ENCODE measurements at regions not wholly inside any gene's neighbourhood (a gene's known extent, or its start where the extent isn't known, plus 50 kb on each side); places are given as distances from the start of the nearest gene placed in this dataset.

DNA sequence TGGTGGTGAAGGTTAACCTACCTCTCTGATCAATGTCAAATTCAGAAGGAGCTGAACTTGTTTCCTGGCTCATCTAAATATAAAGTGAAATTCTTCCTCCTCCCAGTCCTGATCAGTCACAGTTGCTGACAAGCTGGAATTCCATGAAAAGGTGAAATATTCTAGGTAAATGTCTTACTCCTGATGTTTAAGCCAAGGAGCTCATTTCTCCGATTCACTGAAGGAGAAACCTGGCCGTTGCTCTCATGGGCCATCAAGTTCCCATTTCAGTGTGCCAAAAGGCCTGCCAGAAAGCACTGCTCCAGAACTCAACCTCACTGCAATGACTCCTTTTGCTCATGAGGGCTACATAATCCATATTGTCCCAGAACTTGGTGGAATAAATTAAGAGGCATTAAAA lies 707.5 kb downstream of the GALC start:
- ChIA-PET CTCF (no interaction called here), POLR2A (no interaction called here)
- no peak for DNase-seq
- Mint-ChIP-seq H3K27ac (no peak overlapping the region), H3K4me1 (no peaks in the 10 kb centered on the region), H3K36me3 (ENCODE audit: low read depth) (no peaks in the 10 kb centered on the region), H3K4me3 (no peak overlapping the region), H3K27me3 (no peaks in the 10 kb centered on the region), H3K9me3 (ENCODE audit: low read depth) (peaks cover 3% of the 10 kb centered on the region)
- ATAC-seq: no peak
- intact Hi-C loops (cut with DNase I, micrococcal nuclease): no loop called here

DNA sequence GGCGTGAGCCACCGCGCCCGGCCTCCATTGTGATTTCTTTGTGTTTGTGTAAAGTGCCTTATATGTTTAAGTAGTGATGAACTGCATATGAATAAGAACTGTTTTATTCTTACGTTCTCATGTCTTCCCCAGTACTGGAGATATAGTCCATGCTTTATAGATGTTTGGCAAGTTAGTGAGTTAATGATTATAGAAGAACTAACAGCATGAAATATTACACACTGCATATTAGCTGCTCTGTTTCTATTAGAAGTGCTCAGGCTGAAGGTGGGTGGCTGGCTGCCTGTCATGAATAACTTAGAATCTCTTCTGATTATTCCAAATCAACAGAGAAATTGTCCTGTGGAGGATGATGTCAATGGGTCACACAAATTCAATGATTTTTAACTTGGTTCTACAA lies 709.4 kb downstream of the GALC start:
- Mint-ChIP-seq H3K36me3 (ENCODE audit: low read depth) (no peaks in the 10 kb centered on the region), H3K4me3 (no peak overlapping the region), H3K27ac (no peak overlapping the region), H3K27me3 (no peaks in the 10 kb centered on the region), H3K4me1 (no peaks in the 10 kb centered on the region), H3K9me3 (ENCODE audit: low read depth) (no peaks in the 10 kb centered on the region)
- POLR2A ChIA-PET: no interaction called here
- DNase-seq: no peak
- CTCF ChIA-PET: no interaction called here
- ATAC-seq: no peak
- intact Hi-C loops (cut with DNase I, micrococcal nuclease): no loop called here

DNA sequence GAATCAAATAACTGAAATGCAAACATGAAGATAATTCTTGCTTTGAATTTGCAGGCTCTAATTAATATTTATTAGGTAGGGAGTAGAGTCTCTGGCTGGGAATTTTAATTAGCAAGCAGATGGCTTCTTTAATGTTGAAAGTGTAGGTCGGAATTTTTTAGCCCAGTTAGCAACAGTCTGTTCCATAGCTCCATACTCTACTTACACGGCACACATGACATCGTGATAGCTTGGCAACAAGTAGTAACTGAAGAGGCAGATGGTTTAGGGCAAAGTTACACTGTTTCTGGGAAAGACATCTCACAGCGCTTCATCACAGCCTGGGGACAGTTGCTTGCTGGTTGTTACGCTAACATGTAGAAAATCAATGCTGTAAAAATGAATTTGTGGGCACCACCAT lies 710.7 kb downstream of the GALC start:
- DNase-seq: no peak
- ATAC-seq: no peak
- H3K9me3 Mint-ChIP-seq (ENCODE audit: low read depth): peaks cover 3% of the 10 kb centered on the region
- H3K4me3 Mint-ChIP-seq: no peak overlapping the region
- no peaks in the 10 kb centered on the region for H3K4me1 Mint-ChIP-seq
- ChIA-PET CTCF (no interaction called here), POLR2A (no interaction called here)
- H3K27me3 Mint-ChIP-seq: no peaks in the 10 kb centered on the region
- H3K36me3 Mint-ChIP-seq (ENCODE audit: low read depth): no peaks in the 10 kb centered on the region
- H3K27ac Mint-ChIP-seq: no peak overlapping the region
- intact Hi-C loops (cut with DNase I, micrococcal nuclease): no loop called here

DNA sequence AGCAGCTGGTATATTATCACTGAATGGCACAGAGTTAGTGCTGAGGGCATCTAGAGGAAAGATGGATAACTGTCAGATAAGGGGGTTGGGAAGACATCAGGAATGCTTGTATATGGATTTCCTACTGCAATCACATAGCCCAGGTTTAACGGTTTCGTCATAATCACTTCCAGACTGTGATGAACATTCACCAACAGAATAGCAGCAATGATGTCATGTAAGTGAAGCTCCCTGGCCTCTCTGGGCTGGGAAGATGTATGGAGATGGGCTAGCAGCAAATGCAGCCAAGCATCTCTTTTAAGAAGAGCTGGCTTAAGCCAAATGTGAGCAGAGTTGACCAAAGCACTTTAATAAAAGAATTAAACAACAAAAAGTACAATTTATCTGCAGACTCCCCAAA lies 714.6 kb downstream of the GALC start:
- POLR2A ChIA-PET: no interaction called here
- no peaks in the 10 kb centered on the region for H3K4me1 Mint-ChIP-seq
- H3K4me3 Mint-ChIP-seq: no peak overlapping the region
- ATAC-seq: no peak
- intact Hi-C loops (cut with DNase I, micrococcal nuclease): no loop called here
- H3K9me3 Mint-ChIP-seq (ENCODE audit: low read depth): peaks cover 13% of the 10 kb centered on the region
- H3K27ac Mint-ChIP-seq: no peak overlapping the region
- no peak for DNase-seq
- CTCF ChIA-PET: no interaction called here
- H3K36me3 Mint-ChIP-seq (ENCODE audit: low read depth): no peaks in the 10 kb centered on the region
- H3K27me3 Mint-ChIP-seq: no peaks in the 10 kb centered on the region

DNA sequence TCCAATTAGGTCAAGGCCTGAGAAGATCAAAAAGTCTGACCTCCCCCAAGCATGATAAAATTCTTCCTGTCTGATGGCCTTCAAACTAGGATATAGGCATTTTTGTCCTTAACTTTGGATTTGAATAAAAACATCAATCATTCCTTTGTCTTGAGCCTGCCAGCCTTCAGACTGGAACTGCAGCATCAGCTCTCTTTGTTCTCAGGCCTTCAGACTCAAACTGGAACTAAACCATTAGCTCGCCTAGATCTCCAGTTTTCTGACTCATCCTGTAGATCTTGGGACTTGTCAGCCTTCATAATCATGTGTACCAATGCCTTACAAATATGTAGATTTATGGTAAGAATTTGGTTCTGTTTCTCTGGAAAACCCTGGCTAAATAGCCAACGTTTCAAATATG lies 721.7 kb downstream of the GALC start:
- no peak for DNase-seq
- Mint-ChIP-seq H3K36me3 (ENCODE audit: low read depth) (no peaks in the 10 kb centered on the region), H3K27me3 (no peaks in the 10 kb centered on the region), H3K4me3 (no peak overlapping the region), H3K4me1 (no peaks in the 10 kb centered on the region), H3K9me3 (ENCODE audit: low read depth) (peaks cover 15% of the 10 kb centered on the region), H3K27ac (no peak overlapping the region)
- intact Hi-C loops (cut with DNase I, micrococcal nuclease): no loop called here
- ATAC-seq: no peak
- ChIA-PET CTCF (no interaction called here), POLR2A (no interaction called here)

- H3K27me3 Mint-ChIP-seq: no peaks in the 10 kb centered on the region
- DNase-seq: no peak
- POLR2A ChIA-PET: no interaction called here
- intact Hi-C loops (cut with DNase I, micrococcal nuclease): no loop called here
- H3K4me3 Mint-ChIP-seq: no peak overlapping the region
- no peaks in the 10 kb centered on the region for H3K36me3 Mint-ChIP-seq (ENCODE audit: low read depth)
- ATAC-seq: no peak
- peaks cover 11% of the 10 kb centered on the region for H3K9me3 Mint-ChIP-seq (ENCODE audit: low read depth)
- no peak overlapping the region for H3K27ac Mint-ChIP-seq
- CTCF ChIA-PET: interaction anchor here (0.7 kb wide), 1 partner anchor 389 kb away, joined by 3 read pairs; no protein-coding TSS in a partner anchor
- H3K4me1 Mint-ChIP-seq: no peaks in the 10 kb centered on the region
Observed at GRCh38 chr14:87268997-87269396, 724.0 kb downstream of the GALC start.

DNA sequence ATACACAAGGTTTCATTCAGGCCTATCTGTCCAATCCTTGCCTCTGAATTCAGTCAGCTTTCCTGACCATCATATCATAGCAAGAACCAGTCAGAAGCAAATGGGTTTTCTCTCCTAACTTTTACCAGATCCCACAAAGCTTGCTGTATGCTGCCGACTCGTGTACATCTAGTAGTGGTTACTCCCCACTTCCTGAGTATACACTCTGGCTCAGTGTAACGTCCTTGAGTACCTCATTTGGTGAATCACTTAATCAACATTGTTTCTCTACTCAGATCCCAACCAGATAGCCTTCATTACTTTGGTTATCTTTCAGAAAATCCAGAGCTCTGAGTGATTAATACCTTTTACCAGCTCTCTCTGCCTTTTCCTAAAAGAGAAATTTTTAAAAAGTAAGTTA lies 728.2 kb downstream of the GALC start:
- no peak for DNase-seq
- H3K27me3 Mint-ChIP-seq: no peaks in the 10 kb centered on the region
- peaks cover 8% of the 10 kb centered on the region for H3K9me3 Mint-ChIP-seq (ENCODE audit: low read depth)
- CTCF ChIA-PET: interaction anchor here (0.7 kb wide), 1 partner anchor 931 kb away, joined by 3 read pairs; no protein-coding TSS in a partner anchor
- no peak for ATAC-seq
- H3K36me3 Mint-ChIP-seq (ENCODE audit: low read depth): no peaks in the 10 kb centered on the region
- intact Hi-C loops (cut with DNase I, micrococcal nuclease): no loop called here
- H3K4me1 Mint-ChIP-seq: no peaks in the 10 kb centered on the region
- no peak overlapping the region for H3K4me3 Mint-ChIP-seq
- no peak overlapping the region for H3K27ac Mint-ChIP-seq
- POLR2A ChIA-PET: no interaction called here

DNA sequence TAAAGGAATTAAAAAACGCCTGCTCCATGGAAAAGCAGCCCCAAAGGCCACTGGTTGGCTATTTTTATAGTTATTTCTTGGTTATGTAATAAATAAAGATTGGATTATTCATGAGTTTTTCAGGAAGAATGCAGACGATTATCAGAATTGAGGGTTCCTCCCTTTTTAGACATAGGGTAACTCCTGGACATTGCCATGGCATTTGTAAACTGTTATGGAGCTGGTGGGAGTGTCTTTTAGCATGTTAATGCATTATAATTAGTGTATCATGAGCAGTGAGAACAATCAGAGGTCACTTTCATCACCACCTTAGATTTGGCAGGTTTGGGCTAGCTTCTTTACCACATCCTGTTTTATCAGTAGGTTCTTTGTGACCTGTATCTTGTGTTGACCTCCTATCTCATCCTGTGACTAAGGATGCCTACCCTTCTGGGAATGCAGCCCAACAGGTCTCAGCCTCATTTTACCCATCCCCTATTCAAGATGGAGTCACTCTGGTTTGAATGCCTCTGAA lies 728.7 kb downstream of the GALC start:
- Mint-ChIP-seq H3K4me3 (no peak overlapping the region), H3K27ac (no peak overlapping the region), H3K27me3 (no peaks in the 10 kb centered on the region), H3K4me1 (no peaks in the 10 kb centered on the region), H3K9me3 (ENCODE audit: low read depth) (peaks cover 7% of the 10 kb centered on the region), H3K36me3 (ENCODE audit: low read depth) (no peaks in the 10 kb centered on the region)
- ChIA-PET CTCF (interaction anchor here (0.7 kb wide), 1 partner anchor 930 kb away, joined by 3 read pairs; no protein-coding TSS in a partner anchor), POLR2A (no interaction called here)
- no peak for DNase-seq
- no peak for ATAC-seq
- intact Hi-C loops (cut with DNase I, micrococcal nuclease): no loop called here

- no peak overlapping the region for H3K27ac Mint-ChIP-seq
- no peaks in the 10 kb centered on the region for H3K36me3 Mint-ChIP-seq (ENCODE audit: low read depth)
- CTCF ChIA-PET: no interaction called here
- intact Hi-C loops (cut with DNase I, micrococcal nuclease): no loop called here
- H3K27me3 Mint-ChIP-seq: no peaks in the 10 kb centered on the region
- H3K9me3 Mint-ChIP-seq (ENCODE audit: low read depth): peaks cover 5% of the 10 kb centered on the region
- DNase-seq (no peak), ATAC-seq (no peak)
- H3K4me3 Mint-ChIP-seq: no peak overlapping the region
- no peaks in the 10 kb centered on the region for H3K4me1 Mint-ChIP-seq
- POLR2A ChIA-PET: no interaction called here
Observed at GRCh38 chr14:87261621-87262020, 731.4 kb downstream of the GALC start.

DNA sequence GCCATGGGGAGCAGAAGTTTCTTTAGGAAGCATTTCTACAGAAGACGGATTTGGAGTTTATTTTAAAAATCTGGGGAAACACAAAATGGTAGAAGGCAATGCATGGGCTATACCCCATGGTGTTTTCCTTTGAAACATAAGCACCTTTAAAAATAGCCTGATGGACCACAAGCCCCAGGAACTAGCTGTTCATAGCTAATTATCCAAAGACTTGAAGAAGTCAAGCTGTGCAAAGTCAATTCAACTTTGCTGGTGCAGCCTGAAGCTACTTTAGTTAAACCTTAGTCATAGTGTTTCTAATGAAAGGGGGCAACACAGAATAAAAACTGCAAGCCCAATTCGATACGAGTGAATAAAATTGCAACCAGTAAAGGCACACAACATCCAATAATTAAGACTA lies 732.5 kb downstream of the GALC start:
- intact Hi-C loops (cut with DNase I, micrococcal nuclease): no loop called here
- Mint-ChIP-seq H3K27ac (no peak overlapping the region), H3K4me1 (no peaks in the 10 kb centered on the region), H3K27me3 (no peaks in the 10 kb centered on the region), H3K36me3 (ENCODE audit: low read depth) (no peaks in the 10 kb centered on the region), H3K4me3 (no peak overlapping the region), H3K9me3 (ENCODE audit: low read depth) (peaks cover 5% of the 10 kb centered on the region)
- ChIA-PET CTCF (no interaction called here), POLR2A (no interaction called here)
- DNase-seq (no peak), ATAC-seq (no peak)

- Mint-ChIP-seq H3K27me3 (no peaks in the 10 kb centered on the region), H3K9me3 (ENCODE audit: low read depth) (peaks cover 3% of the 10 kb centered on the region), H3K4me1 (no peaks in the 10 kb centered on the region), H3K27ac (no peak overlapping the region), H3K36me3 (ENCODE audit: low read depth) (no peaks in the 10 kb centered on the region), H3K4me3 (no peak overlapping the region)
- no peak for DNase-seq
- CTCF ChIA-PET: no interaction called here
- ATAC-seq: no peak
- intact Hi-C loops (cut with DNase I, micrococcal nuclease): no loop called here
- POLR2A ChIA-PET: no interaction called here
Observed at GRCh38 chr14:87257421-87257820, 735.6 kb downstream of the GALC start.

- Mint-ChIP-seq H3K4me3 (no peak overlapping the region), H3K27me3 (no peaks in the 10 kb centered on the region), H3K4me1 (no peaks in the 10 kb centered on the region), H3K9me3 (ENCODE audit: low read depth) (peaks cover 2% of the 10 kb centered on the region), H3K27ac (no peak overlapping the region), H3K36me3 (ENCODE audit: low read depth) (no peaks in the 10 kb centered on the region)
- DNase-seq: no peak
- ChIA-PET POLR2A (no interaction called here), CTCF (no interaction called here)
- intact Hi-C loops (cut with DNase I, micrococcal nuclease): no loop called here
- no peak for ATAC-seq
Observed at GRCh38 chr14:87255058-87255457, 737.9 kb downstream of the GALC start.

DNA sequence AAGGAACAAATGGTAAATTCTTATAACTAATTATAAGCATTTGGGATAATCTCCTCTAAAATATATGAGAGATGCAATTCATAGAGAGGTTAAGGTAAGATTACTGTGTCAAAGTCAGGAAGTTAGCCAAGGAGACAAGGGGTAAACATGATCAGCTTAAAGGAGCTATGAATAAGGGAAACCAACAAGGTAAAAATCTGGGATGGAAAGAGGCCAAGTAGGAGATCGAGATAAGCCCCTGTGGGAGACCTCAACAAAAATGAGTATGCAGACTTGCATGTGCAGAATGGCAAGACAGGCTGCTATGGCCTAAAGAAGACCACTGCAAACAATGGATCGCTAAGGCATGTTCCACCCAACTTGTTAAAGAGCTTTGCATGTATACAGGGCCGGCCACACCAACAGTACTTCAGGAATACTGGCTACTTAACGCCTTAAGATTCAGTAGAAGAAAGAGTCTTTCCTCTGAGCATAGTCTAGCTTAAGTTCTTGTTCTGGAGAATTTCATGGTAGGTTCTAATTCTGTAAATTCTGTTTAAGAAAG lies 738.6 kb downstream of the GALC start:
- ChIA-PET POLR2A (no interaction called here), CTCF (no interaction called here)
- intact Hi-C loops (cut with DNase I, micrococcal nuclease): no loop called here
- H3K27me3 Mint-ChIP-seq: no peaks in the 10 kb centered on the region
- H3K9me3 Mint-ChIP-seq (ENCODE audit: low read depth): no peaks in the 10 kb centered on the region
- no peaks in the 10 kb centered on the region for H3K36me3 Mint-ChIP-seq (ENCODE audit: low read depth)
- ATAC-seq: no peak
- no peak overlapping the region for H3K4me3 Mint-ChIP-seq
- H3K4me1 Mint-ChIP-seq: no peaks in the 10 kb centered on the region
- DNase-seq: no peak
- H3K27ac Mint-ChIP-seq: no peak overlapping the region
